Amniotic epithelial cell (primary cell): ENCODE measurements at regions not wholly inside any gene's neighbourhood (a gene's known extent, or its start where the extent isn't known, plus 50 kb on each side); places are given as distances from the start of the nearest gene placed in this dataset.

Experiments used
- DNase-seq: peaks from one replicate; pipeline ENCODE4 v3.0.0-alpha.2; 2010; ENCODE audit warnings: low read depth

DNA sequence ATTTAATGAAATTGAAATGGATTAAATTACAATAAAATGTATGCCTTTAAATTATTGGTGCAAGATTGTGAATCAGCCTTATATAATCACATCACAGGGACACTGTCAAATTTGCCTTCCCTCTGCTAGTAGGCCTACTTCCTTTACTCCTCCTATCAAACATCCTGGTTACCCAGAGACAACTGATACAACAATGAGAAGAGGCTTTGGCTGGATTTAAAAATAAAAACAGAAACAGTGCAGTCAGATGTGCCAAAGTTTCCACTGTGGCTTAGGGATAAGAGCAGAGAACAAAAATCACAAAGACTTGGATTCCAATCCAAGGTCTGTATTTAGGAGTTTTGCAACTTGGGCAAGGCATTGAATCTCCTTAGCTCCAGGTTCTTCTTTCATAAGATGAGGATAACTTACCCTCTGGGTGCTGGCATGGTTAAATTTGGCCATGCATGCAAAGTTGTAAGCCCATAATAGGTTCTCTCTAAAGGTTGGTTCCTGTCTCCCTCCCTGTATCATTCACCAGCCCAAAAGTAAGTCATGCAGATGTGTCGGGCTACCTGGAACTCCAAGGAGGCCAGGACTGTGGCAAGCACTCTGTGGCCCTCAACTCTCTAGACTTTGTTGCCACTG, 99.3 kb upstream of the LRATD1 start:
- DNase-seq = no peak

DNA sequence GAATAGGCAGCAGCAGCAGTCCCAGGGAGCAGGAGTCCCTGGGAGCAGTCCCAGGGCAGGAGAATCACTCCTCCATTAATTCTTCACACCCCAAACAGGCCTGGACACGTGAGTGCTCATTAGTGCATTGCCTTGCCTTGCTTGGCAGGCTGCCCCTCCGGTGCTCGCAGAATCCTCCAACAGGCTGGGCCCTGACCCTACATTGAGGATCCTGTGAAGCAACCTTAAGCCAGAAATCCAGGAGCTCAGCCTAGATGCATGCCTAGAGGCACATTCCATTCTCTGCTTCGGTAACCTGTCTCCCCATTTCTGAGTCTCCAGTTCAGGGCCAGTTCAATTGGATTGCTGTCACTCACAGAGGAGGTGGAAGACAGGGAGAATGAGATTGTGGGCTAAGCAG, 97.4 kb upstream of the LRATD1 start:
- DNase-seq = no peak

DNA sequence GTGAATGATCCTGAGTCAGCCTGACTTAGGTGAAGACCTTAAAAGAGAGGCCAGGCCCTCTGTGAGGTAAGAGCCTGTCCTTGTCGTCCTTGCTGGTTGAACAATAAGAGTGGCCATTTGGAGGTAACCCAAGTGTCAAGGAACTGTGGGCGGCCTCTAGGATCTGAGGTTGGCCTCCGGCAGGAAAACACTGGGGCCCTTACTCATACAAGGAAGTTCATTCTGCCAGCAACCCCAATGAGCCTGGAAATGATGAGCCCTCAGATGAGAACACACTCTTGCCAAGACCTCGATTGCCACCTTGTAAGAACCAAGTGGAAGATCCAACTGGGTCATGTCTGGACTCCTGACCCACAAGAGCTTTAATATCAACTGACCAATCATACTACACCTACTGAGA, 95.5 kb upstream of the LRATD1 start:
- no peak for DNase-seq

DNA sequence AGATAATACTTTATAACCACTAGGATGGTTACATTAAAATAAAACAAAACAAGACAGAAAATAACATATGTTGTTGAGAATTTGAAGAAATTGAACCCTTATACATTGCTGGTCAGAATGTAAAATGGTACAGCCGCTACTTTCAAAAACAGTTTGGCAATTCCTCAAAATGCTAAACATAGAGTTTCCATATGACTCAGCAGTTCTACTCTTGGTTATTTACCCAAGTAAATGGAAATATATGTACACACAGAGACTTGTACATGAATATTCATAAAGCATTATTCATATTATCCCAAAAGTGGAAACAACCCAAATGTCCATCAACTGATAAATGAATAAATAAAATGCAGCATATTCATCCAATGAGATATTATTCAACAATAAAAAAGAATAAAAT, 92.5 kb upstream of the LRATD1 start:
- no peak for DNase-seq

DNA sequence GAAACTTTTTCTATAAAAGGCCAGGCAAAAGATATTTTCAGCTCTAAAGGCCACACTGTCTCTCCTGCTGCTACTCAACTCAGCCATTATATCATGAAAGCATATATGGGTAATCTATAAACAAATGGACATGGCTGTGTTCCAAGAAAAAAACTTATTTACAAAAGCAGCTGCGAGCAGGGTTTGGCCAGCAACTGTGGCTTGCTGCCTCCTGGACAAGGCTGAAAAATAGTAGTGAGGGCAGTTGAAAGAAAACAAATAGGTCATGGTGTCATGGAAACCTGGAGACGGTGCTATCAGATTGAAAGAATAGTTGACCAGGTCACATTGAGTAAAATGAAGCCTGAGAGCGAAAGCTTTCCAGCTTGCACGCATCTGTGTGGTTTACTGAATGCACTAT, 89.2 kb upstream of the LRATD1 start:
- no peak for DNase-seq

DNA sequence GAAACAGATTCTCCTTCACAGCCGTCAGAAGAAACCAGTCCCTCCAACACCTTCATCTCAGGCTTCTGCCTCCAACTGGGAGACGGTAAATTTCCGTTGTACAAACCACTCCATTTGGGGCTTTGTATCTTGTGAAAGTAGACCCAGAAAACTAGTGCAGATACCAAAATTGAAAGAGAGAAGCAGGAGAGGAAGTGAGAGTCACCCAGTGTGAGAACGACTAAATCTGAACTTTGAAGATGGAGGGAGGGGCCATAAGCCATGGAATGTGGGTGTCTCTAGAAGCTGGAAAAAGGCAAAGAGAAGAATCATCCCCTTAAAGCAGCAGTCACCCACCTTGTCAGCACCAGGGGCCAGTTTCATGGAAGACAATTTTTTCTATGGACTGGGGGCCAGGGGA, 88.3 kb upstream of the LRATD1 start:
- DNase-seq = no peak

DNA sequence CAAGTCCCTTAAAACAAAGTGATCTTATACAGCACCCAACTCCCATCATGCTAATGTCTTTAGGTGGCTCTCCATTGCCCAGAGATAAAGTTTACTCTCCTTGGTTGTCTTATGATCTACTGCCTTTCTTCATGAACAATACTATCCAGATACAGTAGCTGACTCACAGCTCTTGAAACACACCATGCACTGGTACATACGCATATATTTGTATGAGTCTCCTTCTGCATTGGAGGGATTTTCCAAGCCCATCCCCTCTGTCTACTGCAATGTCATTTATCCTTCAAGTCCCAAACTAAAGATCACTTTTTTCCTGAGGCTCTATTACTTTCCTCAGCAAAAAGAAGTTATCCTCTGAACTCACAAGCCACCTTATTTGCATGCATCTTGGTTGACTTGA, 84.7 kb upstream of the LRATD1 start:
- DNase-seq = no peak

DNA sequence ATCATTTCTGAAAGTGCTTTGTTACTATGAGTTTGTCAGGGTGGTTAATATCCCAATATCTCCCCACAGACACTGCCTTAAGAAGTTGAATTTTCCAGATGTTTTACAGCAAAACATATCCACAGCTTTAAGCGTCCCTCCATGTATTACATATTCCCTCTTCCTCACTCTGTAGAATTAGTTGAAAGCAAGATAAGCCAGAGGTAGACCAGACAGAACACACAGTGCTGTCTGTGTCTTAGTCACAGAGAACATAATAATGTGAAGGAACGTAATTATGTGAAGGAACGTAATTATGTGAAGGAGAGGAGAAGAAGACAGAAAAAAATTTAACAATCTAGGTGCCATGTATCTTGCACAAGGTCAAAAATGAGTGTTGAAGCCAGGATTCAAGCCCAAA, 81.9 kb upstream of the LRATD1 start:
- no peak for DNase-seq

DNA sequence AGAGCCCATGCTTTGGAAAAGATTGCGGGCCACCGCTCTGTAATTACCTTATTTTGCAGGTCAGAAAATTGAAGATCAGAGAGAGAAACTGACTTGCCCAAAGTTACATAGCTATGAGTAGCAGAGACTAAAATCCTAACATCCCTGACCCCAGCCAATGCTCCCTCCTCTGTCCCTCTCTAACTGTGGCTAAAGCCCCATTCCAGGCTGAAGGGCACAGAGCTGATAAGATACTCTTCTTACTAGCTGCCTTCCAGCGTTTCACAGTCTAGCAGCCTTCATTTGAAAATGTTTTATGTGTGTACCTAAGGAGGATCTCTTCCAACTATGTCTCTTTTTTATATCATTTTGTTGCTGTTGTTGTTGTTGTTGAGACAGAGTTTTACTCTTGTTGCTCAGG, 81.4 kb upstream of the LRATD1 start:
- DNase-seq = no peak

DNA sequence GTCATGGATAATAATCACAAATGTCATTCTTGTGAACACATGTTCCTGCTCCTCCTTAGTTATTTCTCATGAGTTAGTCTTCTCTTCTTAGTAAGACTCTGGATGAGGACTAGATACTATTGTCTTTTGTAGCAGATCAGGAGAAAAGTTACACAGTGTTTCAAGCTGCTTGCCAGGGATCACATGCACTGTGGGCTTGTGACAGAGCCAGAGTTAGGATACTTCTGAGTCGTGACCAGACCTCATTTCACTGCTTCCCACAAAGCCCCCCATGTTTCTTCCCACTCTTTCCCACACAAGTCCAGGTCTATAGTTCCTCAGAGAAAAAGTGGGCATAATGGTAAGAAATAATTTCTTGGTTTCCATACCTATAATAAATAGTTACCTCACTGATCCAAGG, 80.2 kb upstream of the LRATD1 start:
- no peak for DNase-seq

DNA sequence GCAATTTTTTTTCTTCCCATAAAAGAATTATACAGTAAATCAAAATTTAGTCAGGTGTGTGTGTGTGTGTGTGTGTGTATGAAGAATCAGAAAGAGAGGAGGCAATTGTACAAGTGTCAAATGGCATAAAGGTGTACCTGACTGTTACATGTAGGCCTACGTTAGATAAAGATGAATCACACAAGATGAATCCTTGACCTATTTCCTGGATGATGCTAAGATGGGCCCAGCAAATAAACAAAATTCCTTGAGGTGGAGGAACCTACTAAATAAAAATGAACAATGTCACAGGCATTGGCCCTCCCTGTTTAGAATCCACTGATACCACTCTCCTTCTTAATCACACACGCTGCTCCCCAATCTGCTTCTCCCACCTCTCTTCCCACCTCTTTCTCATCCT, 79.7 kb upstream of the LRATD1 start:
- no peak for DNase-seq

DNA sequence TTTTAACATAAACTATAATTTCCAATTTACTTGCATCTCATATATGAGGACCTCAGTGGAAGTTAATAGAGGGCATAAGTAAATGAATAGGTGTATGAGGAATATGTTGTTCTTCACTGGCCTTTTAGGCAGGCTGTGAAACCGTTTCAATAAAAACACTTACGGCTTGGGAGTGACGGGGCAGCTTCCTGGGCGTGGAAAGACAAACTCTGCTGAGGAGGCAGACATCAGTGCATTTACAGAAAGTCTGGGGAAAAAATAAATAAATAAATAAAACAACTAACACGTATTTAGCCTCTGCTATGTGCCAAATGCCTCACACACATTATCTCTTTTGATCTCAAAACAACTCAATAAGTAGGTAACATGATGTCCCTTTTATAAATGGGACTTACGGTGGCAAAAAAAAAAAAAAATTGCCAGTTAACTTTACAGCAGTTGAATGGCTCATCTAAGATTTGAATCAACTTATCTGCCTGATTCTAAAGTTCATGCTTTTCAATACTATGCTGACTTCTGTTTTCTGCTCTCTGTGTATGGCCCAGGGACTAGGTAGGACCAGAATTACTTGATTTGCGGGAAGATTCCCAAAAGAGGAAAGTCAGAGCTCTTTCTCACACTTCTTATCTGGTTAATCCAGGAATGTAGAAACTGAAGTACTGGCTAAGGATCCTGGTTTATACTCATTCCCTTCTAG, 77.5 kb upstream of the LRATD1 start:
- DNase-seq = no peak

DNA sequence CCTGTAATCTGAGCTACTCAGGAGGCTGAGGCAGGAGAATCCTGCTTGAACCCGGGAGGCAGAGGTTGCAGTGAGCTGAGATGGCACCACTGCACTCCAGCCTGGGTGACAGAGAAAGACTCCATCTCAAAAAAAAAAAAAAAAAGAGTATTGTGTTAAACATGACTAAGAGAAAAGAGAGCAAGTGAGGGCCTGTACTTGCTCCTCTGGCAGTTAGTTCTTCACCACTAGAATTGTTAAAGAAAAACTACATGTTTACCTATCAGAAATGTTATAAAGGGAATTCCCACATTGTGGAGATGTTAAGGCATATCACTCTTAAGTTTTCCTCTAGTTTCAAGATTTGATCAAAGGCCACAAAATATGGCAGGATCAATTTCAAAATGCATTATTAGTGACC, 75.4 kb upstream of the LRATD1 start:
- no peak for DNase-seq

DNA sequence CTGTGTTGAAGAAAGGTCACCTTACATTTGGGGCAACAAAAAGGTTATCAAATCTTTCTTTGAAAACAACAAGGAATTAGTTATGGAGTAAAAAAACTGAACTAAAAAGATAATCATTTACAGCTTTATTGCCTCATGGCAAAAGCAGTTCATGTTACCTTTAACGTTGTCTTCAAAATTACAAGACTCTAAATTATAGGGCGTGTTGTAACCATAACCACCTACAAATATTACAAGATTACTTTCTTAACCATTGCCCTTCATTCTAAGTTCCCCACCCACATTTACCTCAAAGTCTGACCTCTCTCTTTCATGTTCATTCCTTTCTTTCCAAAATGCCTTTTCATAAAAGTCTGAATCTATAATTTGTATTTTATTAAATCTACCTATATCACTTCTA, 74.6 kb upstream of the LRATD1 start:
- DNase-seq = no peak

DNA sequence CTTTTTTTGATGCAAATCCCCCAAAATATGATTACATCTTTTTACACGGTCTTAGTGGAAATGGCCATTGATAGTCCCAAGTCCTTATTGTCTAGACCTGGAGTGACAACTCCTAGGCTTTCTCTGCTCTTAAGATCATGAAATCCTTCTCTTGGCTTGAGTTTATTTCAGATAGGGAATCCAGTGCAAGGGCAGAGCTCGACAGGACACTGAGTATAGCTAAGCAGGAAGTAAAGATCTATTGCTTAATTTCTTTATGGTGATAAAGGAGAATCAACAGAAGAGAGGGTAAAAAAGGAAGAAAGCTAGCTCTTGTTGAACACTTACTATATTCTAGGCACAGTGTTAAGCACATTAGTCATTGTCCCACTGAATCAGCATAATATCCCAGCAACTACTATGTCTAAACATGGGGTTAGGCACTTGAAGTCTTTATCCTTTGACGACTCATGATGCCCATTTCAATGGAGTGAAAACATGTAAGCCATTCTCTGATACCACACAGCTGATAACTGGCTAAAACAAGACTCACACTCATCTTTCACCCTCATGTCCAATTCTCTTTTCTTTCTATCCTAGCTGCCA, 74.1 kb upstream of the LRATD1 start:
- no peak for DNase-seq

DNA sequence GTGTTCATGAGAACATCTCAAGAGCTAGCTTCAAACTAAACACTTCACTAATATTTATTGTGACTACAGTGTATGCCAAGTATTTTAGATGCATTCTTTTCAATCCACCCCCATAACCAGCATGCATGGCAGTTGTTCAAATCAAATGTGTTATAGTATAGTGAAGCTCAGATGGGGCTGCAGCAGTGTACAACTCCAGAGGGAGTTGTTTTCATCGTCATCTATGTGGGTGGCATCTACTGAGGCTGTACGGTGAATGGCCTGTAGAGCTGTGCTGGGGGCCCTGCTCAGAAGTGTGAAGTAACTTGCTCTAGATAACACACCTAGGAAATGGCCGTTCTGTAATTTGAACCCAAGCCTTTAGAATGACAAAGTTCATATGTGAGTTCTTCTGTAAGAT, 71.8 kb upstream of the LRATD1 start:
- DNase-seq = no peak

DNA sequence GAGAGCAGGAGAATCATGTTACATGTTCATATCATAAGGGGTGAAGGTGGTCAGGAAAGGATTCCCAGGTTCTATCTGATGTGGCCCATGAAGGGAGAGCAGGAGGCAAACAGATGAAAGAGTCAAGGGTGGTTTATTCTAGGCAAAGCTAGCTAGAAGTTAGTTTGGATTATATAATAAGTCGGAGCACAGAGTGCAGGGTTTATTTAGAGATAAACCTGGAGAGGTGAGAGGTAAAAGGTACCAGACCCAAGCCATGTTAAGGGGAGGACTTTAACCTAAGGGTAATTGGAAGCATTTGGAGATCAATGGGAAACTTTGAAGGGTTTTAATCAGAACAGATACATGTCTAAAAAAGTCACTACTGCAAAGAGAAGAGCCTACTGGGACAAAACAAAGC, 69.2 kb upstream of the LRATD1 start:
- DNase-seq = no peak

DNA sequence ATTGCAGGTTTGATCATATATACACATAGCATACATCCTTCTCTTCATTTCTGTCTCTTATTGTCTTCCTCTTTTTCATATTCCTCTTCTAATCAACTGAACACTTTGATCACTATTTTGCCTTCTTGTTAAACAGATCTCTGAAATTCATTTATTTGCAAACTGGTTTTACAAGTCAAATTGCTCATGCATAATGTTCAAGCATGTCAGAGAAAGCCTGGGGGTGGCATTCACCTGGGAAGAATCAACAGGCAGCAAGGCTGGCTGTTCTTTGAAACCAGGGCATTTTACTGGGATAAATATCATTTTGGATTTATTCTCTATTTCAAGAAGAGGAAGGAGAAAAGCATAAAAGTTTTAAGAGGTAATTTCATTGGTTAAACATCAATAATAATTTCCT, 66.9 kb upstream of the LRATD1 start:
- DNase-seq = no peak

DNA sequence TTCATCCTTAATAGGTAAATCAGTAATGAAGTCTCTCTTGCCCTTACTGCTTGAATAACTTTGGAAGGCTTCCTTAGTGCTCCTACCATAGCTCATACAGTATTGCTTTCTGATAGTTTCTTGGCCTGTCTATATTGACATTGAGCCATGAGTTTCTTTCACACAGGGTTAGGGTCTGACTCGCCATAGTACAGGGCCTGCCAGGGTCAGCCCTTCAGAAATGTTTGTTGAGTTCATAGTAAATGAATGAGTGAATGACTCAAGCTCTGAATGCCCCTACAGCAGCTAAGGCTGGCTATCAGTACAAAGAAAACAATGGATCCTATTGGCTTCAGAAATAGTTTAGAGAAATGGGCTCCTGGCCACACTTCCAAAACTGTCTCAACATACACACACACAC, 65.0 kb upstream of the LRATD1 start:
- no peak for DNase-seq

DNA sequence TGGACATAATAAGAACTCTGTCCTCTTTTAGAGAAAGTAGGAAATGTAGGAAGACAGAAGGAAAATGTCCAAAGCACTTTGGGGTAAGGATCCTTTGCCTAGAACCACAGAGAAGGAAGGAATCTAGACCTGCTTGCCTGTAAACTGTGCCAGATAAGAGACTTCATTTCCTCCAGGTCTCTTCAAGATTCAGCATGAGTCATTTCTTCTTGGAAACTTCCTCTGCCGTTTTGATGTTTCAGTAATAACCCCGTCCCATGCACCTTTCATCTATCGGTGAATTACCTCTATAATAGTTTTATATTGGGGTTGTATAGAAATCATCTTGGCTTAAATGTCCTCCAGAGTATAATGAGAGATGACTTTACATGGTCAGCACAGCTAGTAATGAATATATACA, 63.2 kb upstream of the LRATD1 start:
- DNase-seq = no peak

DNA sequence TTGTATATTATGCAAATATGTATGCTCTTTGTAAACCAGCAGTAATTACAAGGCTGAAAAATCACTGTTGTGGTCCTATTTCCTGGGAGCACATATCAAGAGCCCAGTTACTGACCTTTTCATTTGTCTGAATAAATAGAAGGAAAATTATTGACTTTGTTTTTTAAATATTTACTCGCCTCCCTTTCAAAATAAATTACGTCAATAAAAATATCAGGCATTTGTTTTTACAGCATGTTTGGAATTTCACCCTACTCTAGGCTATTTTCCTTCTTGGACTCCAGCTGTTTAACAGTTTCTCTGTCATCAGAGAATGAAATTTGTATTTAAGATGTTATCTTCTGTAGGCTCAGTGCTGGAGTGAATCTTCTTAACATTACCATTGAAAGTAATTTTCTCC, 59.9 kb upstream of the LRATD1 start:
- DNase-seq = no peak

DNA sequence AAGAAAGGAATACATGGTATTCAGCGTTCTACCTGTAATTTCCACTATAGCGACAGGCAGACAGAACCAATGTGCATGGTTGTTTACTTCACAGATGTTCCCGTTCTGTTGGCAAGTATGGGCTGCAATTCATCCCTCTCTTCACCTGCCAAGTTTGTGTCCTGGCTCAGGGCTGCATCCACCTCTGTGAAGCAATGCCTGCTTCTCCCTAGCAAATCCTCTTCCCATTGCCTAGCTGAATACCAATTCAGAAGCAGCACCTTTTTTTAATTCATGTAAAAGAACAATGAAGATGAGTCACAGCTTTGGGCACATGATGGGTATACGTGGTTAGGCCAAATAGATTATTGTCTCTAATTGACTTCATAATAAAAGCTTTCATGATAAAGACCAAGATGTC, 54.7 kb upstream of the LRATD1 start:
- DNase-seq = no peak
